ENCODE measurements at regions not wholly inside any gene's neighbourhood (a gene's known extent, or its start where the extent isn't known, plus 50 kb on each side); places are given as distances from the start of the nearest gene placed in this dataset.

GRCh38 chr3:5757213-5757804, 569.8 kb downstream of the EDEM1 start:
- H3K4me1 ChIP-seq (ENCODE audit: insufficient read depth, low read length, poor library complexity, severe bottlenecking) = no peaks in the 10 kb centered on the region

DNA sequence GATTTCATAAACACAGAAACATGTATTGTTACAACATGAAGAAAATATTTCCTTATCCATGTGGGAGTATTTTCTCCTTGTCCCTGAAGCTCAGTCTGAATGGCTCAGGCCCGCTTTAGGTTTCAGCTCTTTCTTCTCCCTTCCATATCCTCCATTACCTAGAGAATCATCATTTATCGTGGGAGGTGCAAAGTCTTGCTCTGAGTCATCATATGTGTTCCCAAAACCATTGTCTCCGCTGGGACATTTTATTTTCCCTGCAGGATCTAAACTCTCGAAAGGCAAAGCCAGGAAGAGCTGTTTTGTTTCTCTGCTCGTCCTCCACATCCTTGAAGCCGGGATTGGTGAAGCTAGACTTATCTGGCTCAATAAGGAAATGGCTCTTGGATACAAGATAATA, 571.2 kb downstream of the EDEM1 start:
- TF ChIP-seq EZH2phosphoT487 (IDR thresholded peaks at IDR 0.05; ENCODE audit: borderline replicate concordance) = no peak
- TF ChIP-seq, protein P1, sequence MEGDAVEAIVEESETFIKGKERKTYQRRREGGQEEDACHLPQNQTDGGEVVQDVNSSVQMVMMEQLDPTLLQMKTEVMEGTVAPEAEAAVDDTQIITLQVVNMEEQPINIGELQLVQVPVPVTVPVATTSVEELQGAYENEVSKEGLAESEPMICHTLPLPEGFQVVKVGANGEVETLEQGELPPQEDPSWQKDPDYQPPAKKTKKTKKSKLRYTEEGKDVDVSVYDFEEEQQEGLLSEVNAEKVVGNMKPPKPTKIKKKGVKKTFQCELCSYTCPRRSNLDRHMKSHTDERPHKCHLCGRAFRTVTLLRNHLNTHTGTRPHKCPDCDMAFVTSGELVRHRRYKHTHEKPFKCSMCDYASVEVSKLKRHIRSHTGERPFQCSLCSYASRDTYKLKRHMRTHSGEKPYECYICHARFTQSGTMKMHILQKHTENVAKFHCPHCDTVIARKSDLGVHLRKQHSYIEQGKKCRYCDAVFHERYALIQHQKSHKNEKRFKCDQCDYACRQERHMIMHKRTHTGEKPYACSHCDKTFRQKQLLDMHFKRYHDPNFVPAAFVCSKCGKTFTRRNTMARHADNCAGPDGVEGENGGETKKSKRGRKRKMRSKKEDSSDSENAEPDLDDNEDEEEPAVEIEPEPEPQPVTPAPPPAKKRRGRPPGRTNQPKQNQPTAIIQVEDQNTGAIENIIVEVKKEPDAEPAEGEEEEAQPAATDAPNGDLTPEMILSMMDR (conservative IDR thresholded peaks at IDR 0.05; ENCODE audit: low read length) = no peak
- Histone ChIP-seq H2AFZ (ENCODE audit: low read length) (no peak overlapping the region), H3K4me1 (ENCODE audit: insufficient read depth, low read length, poor library complexity, severe bottlenecking) (no peaks in the 10 kb centered on the region), H4K20me1 (ENCODE audit: insufficient read depth, low read length, poor library complexity, severe bottlenecking) (no peaks in the 10 kb centered on the region), H3K79me2 (ENCODE audit: insufficient read depth, low read length) (no peaks in the 10 kb centered on the region), H3K4me3 (ENCODE audit: low read length, poor library complexity, severe bottlenecking) (no peak overlapping the region), H3K9ac (ENCODE audit: low read depth, low read length, poor library complexity, severe bottlenecking) (no peak overlapping the region), H3F3A (ENCODE audit: low read depth) (no peaks in the 10 kb centered on the region), H3K36me3 (ENCODE audit: insufficient read depth, low read length) (no peaks in the 10 kb centered on the region), H3K9me3 (ENCODE audit: insufficient read depth, low read depth, low read length) (no peaks in the 10 kb centered on the region), H3K4me2 (ENCODE audit: low read depth, low read length, poor library complexity, severe bottlenecking) (no peak overlapping the region), H3K9me2 (replicated peaks; ENCODE audit: low read depth, low read length) (no peaks in the 10 kb centered on the region), H3K27me3 (ENCODE audit: insufficient read depth, low read length, poor library complexity, severe bottlenecking) (no peaks in the 10 kb centered on the region)

More at GRCh38 chr3:5757213-5757804, 569.8 kb downstream of the EDEM1 start:
- no peak overlapping the region for H2AFZ ChIP-seq (ENCODE audit: low read length)
- no peaks in the 10 kb centered on the region for H4K20me1 ChIP-seq (ENCODE audit: insufficient read depth, low read length, poor library complexity, severe bottlenecking)
- no peaks in the 10 kb centered on the region for H3K36me3 ChIP-seq (ENCODE audit: insufficient read depth, low read length)
- H3K9ac ChIP-seq (ENCODE audit: low read depth, low read length, poor library complexity, severe bottlenecking) = no peak overlapping the region
- H3K79me2 ChIP-seq (ENCODE audit: insufficient read depth, low read length) = no peaks in the 10 kb centered on the region
- no peak overlapping the region for H3K4me3 ChIP-seq (ENCODE audit: low read length, poor library complexity, severe bottlenecking)
- no peaks in the 10 kb centered on the region for H3K9me2 ChIP-seq (replicated peaks; ENCODE audit: low read depth, low read length)
- no peaks in the 10 kb centered on the region for H3F3A ChIP-seq (ENCODE audit: low read depth)
- TF ChIP-seq EZH2phosphoT487 (IDR thresholded peaks at IDR 0.05; ENCODE audit: borderline replicate concordance) = no peak
- TF ChIP-seq, protein P1 (conservative IDR thresholded peaks at IDR 0.05; ENCODE audit: low read length) = no peak
- H3K27me3 ChIP-seq (ENCODE audit: insufficient read depth, low read length, poor library complexity, severe bottlenecking) = no peaks in the 10 kb centered on the region
- no peak overlapping the region for H3K4me2 ChIP-seq (ENCODE audit: low read depth, low read length, poor library complexity, severe bottlenecking)
- no peaks in the 10 kb centered on the region for H3K9me3 ChIP-seq (ENCODE audit: insufficient read depth, low read depth, low read length)

- Histone ChIP-seq H3K4me3 (ENCODE audit: low read length, poor library complexity, severe bottlenecking) (no peak overlapping the region), H4K20me1 (ENCODE audit: insufficient read depth, low read length, poor library complexity, severe bottlenecking) (no peaks in the 10 kb centered on the region), H3K4me1 (ENCODE audit: insufficient read depth, low read length, poor library complexity, severe bottlenecking) (no peaks in the 10 kb centered on the region), H3K27me3 (ENCODE audit: insufficient read depth, low read length, poor library complexity, severe bottlenecking) (no peaks in the 10 kb centered on the region), H2AFZ (ENCODE audit: low read length) (no peak overlapping the region), H3K9ac (ENCODE audit: low read depth, low read length, poor library complexity, severe bottlenecking) (no peak overlapping the region), H3K4me2 (ENCODE audit: low read depth, low read length, poor library complexity, severe bottlenecking) (no peak overlapping the region), H3K36me3 (ENCODE audit: insufficient read depth, low read length) (no peaks in the 10 kb centered on the region), H3K9me3 (ENCODE audit: insufficient read depth, low read depth, low read length) (no peaks in the 10 kb centered on the region), H3F3A (ENCODE audit: low read depth) (no peaks in the 10 kb centered on the region), H3K9me2 (replicated peaks; ENCODE audit: low read depth, low read length) (no peaks in the 10 kb centered on the region), H3K79me2 (ENCODE audit: insufficient read depth, low read length) (no peaks in the 10 kb centered on the region)
- TF ChIP-seq, protein P1 (conservative IDR thresholded peaks at IDR 0.05; ENCODE audit: low read length) = no peak
- no peak for TF ChIP-seq EZH2phosphoT487 (IDR thresholded peaks at IDR 0.05; ENCODE audit: borderline replicate concordance)
These were observed 575.0 kb downstream of the EDEM1 start for GRCh38 chr3:5762506-5762905.

Data from Loucy (cell line).